H7 (cell line): ENCODE measurements at regions not wholly inside any gene's neighbourhood (a gene's known extent, or its start where the extent isn't known, plus 50 kb on each side); places are given as distances from the start of the nearest gene placed in this dataset.
A peak's percentile ranks its signal among the peaks of the same experiment; 100 is the strongest.
"Not testable (repeated sequence)": the region's sequence is repeated elsewhere in the genome, so short reads cannot be mapped to it uniquely, and the experiment has no call there.

Source experiments
- DNase-seq: peaks from one replicate; pipeline ENCODE4 v3.0.0; 2012
- H3K27me3 ChIP-seq: 2 replicates; pipeline ENCODE4 v1.6.0; 2011; ENCODE audit warnings: mild to moderate bottlenecking, low read length; ENCODE audit not compliant: control insufficient read depth, insufficient read depth
- H3K36me3 ChIP-seq: replicated peaks from 2 replicates; pipeline ENCODE4 v1.5.1; 2011; ENCODE audit warnings: low read length; ENCODE audit not compliant: control insufficient read depth, insufficient read depth
- H3K4me3 ChIP-seq: 2 replicates; pipeline ENCODE4 v1.5.1; 2011; ENCODE audit warnings: low read depth, mild to moderate bottlenecking, control low read depth, low read length, moderate library complexity; ENCODE audit not compliant: insufficient read depth

- Histone ChIP-seq H3K36me3 (no peaks in the 10 kb centered on the region), H3K4me3 (no peak overlapping the region), H3K27me3 (no peaks in the 10 kb centered on the region)
- no peak for DNase-seq
Measured at GRCh38 chr12:33129500-33129899, 232.9 kb upstream of the PKP2 start.

DNA sequence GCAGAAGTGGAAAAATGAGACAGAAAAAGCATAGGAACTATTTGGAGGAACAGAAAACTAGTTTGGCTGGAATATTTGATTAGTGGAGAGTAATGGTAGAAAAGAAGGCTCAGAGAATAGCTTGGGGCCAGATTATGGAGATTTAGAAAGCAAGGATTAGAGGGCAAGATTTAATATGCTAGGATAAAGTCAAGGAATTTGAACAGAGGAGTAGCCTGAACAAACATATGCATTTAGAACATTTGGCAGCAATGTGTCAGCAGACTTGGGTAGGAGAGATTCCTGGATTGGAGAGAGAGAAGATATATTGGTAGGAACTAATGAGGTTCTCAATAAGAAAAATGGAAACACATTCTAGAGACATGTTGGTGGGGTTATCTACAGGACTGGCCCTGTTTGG is 229.2 kb upstream of the PKP2 start:
- Histone ChIP-seq H3K36me3 (no peaks in the 10 kb centered on the region), H3K27me3 (no peaks in the 10 kb centered on the region), H3K4me3 (no peak overlapping the region)
- no peak for DNase-seq

GRCh38 chr12:33116284-33116683 is 219.7 kb upstream of the PKP2 start:
- no peaks in the 10 kb centered on the region for H3K27me3 ChIP-seq
- no peaks in the 10 kb centered on the region for H3K36me3 ChIP-seq
- peak; percentile 4 for DNase-seq
- no peak overlapping the region for H3K4me3 ChIP-seq

GRCh38 chr12:33115716-33116115 is 219.1 kb upstream of the PKP2 start:
- DNase-seq = no peak
- no peaks in the 10 kb centered on the region for H3K36me3 ChIP-seq
- H3K4me3 ChIP-seq = no peak overlapping the region
- no peaks in the 10 kb centered on the region for H3K27me3 ChIP-seq

DNA sequence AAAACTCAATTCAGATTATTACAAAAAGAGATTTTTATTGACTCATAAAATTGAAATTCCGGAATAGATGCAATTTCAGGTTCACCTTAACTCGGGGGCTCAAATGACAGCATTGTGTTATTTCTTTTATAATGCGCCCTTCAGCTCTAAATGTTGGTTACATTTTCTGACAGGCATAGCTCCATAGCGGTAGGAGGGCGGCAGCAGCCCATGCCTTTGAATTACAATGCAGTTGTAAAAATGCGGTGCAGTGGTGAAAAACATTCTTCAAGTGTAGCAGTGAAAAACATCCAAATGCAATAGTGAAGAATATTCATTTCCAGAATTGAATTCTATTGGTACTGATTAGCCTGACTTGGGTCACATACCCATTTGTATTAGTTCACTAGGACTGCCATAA is 215.3 kb upstream of the PKP2 start:
- Histone ChIP-seq H3K36me3 (no peaks in the 10 kb centered on the region), H3K4me3 (no peak overlapping the region), H3K27me3 (no peaks in the 10 kb centered on the region)
- DNase-seq = peak; percentile 26

DNA sequence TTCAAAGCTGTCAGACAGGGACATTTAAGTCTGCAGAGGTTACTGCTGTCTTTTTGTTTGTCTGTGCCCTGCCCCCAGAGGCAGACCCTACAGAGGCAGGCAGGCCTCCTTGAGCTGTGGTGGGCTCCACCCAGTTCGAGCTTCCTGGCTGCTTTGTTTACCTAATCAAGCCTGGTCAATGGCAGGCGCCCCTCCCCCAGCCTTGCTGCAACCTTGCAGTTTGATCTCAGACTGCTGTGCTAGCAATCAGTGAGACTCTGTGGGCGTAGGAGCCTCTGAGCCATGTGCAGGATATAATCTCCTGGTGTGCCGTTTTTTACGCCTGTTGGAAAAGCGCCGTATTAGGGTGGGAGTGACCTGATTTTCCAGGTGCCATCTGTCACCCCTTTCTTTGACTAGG is 211.2 kb upstream of the PKP2 start:
- not testable (repeated sequence) for H3K27me3 ChIP-seq, H3K36me3 ChIP-seq, H3K4me3 ChIP-seq, DNase-seq

DNA sequence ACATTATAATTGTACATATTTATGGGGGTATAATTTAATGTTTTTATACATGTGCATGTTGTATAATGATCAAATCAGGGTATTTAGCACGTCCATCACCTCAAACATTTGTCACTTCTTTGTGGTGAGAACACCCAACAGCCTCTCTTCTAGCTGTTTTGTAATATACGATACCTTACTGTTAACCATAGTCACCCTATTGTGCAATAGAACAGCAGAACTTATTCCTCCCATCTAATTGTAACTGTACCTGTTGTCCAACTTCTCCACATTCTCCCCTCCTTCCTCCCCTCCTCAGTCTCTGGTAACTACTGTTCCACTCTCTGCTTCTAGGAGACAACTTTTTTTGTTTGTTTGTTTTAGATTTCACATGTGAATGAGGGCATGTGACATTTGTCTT is 197.0 kb upstream of the PKP2 start:
- no peaks in the 10 kb centered on the region for H3K27me3 ChIP-seq
- H3K36me3 ChIP-seq = no peaks in the 10 kb centered on the region
- H3K4me3 ChIP-seq = no peak overlapping the region
- no peak for DNase-seq

- not testable (repeated sequence) for H3K4me3 ChIP-seq, H3K36me3 ChIP-seq, DNase-seq, H3K27me3 ChIP-seq
Measured at GRCh38 chr12:33087876-33088275, 191.3 kb upstream of the PKP2 start.

DNA sequence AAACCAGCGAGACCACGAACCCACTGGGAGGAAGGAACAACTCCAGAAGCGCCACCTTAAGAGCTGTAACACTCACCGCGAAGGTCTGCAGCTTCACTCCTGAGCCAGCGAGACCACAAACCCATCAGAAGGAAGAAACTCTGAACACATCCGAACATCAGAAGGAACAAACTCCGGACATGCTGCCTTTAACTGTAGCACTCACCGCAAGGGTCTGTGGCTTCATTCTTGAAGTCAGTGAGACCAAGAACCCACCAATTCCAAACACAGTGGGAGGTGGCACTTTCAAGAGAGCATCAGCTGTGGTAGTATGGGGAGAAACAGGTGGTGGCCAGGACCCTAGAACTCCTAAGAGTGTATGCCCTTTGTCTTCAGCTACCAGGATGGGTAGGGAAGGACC is 179.8 kb upstream of the PKP2 start:
- not testable (repeated sequence) for H3K27me3 ChIP-seq, H3K36me3 ChIP-seq, DNase-seq, H3K4me3 ChIP-seq

- H3K36me3 ChIP-seq, H3K4me3 ChIP-seq, H3K27me3 ChIP-seq, DNase-seq: not testable (repeated sequence)
Measured at GRCh38 chr12:33075130-33075766, 178.7 kb upstream of the PKP2 start.

DNA sequence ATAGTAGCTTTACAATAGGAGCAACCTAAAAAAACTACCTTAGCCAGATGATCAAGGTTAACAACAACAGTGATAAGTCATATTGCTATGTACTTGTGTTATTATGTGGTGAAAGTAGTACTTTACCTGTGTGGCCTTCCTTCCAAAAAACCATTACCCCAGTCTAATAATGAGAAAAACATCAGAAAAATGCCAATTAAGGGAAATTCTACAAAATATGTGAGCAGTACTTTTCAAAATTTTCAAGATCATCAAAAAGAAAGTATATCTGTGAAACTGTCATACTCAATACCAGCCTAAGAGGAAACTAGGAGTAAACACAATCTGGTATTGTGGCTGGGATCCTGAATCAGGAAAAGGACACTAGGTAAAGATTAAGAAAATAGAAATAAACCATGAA is 165.3 kb upstream of the PKP2 start:
- Histone ChIP-seq H3K27me3 (no peaks in the 10 kb centered on the region), H3K36me3 (no peaks in the 10 kb centered on the region), H3K4me3 (no peak overlapping the region)
- DNase-seq = no peak

GRCh38 chr12:33054371-33054770 is 157.8 kb upstream of the PKP2 start:
- H3K27me3 ChIP-seq = no peaks in the 10 kb centered on the region
- no peak for DNase-seq
- H3K4me3 ChIP-seq = no peak overlapping the region
- no peaks in the 10 kb centered on the region for H3K36me3 ChIP-seq

DNA sequence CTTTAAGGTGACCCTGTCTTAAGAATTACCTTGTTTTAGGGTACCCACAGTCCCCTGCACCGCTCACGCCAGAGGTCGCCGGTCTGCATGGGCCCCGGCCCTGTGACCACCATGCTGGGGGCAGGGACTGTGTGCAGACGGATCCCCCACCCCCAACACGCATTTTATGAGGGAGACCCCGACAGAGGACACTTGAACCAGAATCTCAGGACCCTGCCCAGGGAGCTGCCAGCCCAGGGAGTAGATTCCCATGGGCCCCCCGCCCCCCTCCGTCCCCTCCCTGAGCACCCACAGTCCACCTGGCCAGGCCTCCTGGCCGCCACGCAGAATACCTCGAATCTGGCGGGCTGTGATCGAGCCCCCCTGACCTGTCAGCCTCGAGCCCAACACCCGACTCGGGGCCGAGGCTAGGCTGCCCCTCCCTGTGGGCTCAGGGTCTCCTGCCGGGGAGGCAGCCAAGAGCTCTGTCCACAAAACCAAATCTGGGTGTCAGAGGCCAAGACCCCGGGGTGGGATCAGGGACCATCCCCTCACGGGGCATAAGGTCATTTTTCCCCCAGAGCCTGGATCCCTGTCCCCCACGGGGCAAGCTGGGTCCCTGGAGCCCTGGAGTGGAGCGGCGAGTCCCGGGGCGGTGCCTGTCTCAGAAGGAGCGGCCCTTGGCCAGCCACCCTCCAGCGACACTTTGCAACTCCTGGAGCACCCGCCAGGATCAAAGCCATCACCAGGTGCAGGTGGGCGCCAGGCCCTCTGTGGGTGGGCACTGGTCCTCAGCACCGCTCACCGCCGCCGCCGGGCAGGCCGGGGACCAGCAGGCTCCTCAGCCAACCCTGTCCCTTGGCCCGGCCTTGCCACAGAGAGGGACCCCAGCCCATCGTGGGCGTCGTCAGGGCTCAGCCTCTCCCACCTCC is 155.8 kb upstream of the PKP2 start:
- DNase-seq = peak; percentile 23
- no peaks in the 10 kb centered on the region for H3K36me3 ChIP-seq
- H3K4me3 ChIP-seq = no peak overlapping the region
- no peaks in the 10 kb centered on the region for H3K27me3 ChIP-seq

GRCh38 chr12:33047666-33048065 is 151.1 kb upstream of the PKP2 start:
- H3K27me3 ChIP-seq = no peaks in the 10 kb centered on the region
- no peak for DNase-seq
- H3K4me3 ChIP-seq = no peak overlapping the region
- no peaks in the 10 kb centered on the region for H3K36me3 ChIP-seq

- Histone ChIP-seq H3K4me3 (no peak overlapping the region), H3K27me3 (no peaks in the 10 kb centered on the region), H3K36me3 (no peaks in the 10 kb centered on the region)
- DNase-seq = no peak
Measured at GRCh38 chr12:33044447-33044846, 147.9 kb upstream of the PKP2 start.
